Thoracic aorta (tissue), 2 donors: ENCODE measurements at regions not wholly inside any gene's neighbourhood (a gene's known extent, or its start where the extent isn't known, plus 50 kb on each side); places are given as distances from the start of the nearest gene placed in this dataset.

Experiments used
- ATAC-seq: fragments of 150-250 bp; one replicate; pipeline ENCODE4 v1.8.0; 2017; ENCODE audit warnings: low read depth; ENCODE audit not compliant: insufficient number of reproducible peaks, low FRiP score
- DNase-seq: peaks from one replicate; pipeline ENCODE4 v3.0.0-alpha.2; 2020; ENCODE audit warnings: low spot score
- H3K27ac ChIP-seq, 2 donors: fragments of 200-600 bp; sonication (generic); 1 replicate in 1 of 2; 2 replicates in 1 of 2; pipeline ENCODE4 v1.5.1; 2016; ENCODE audit warnings: mild to moderate bottlenecking in 2 of 2, moderate library complexity in 2 of 2
- H3K27me3 ChIP-seq: fragments of 200-600 bp; sonication (generic); replicated peaks from 2 replicates; pipeline ENCODE4 v1.6.0; 2016; ENCODE audit warnings: mild to moderate bottlenecking; ENCODE audit not compliant: insufficient read depth
- H3K36me3 ChIP-seq: fragments of 200-600 bp; sonication (generic); one replicate; pipeline ENCODE4 v1.5.1; 2016
- H3K4me1 ChIP-seq, 2 donors: fragments of 200-600 bp; sonication (generic); 1 replicate in 1 of 2; 2 replicates in 1 of 2; pipeline versions ENCODE4 v1.5.1 to v1.6.0; 2016; ENCODE audit warnings: low read depth in 2 of 2, mild to moderate bottlenecking in 1 of 2; ENCODE audit not compliant: control insufficient read depth in 1 of 2
- H3K4me3 ChIP-seq: fragments of 200-600 bp; sonication (generic); 2 replicates; pipeline ENCODE4 v1.5.1; 2016; ENCODE audit warnings: mild to moderate bottlenecking
- H3K9me3 ChIP-seq: fragments of 200-600 bp; sonication (generic); 2 replicates; pipeline ENCODE4 v1.5.1; 2016
- CTCF ChIP-seq: fragments of 200-600 bp; sonication (generic); IDR thresholded peaks from one replicate; pipeline ENCODE4 v1.5.1; 2019; ENCODE audit warnings: antibody characterized with exemption

GRCh38 chr21:35153671-35154070 is 104.6 kb upstream of the RUNX1 start:
- Histone ChIP-seq H3K9me3 (no peaks in the 10 kb centered on the region), H3K36me3 (no peaks in the 10 kb centered on the region), H3K4me3 (no peak overlapping the region), H3K27me3 (no peaks in the 10 kb centered on the region), H3K27ac (no peak overlapping the region), H3K4me1 (no peaks in the 10 kb centered on the region)
- no peak for TF ChIP-seq CTCF
- ATAC-seq (no peak), DNase-seq (no peak)

DNA sequence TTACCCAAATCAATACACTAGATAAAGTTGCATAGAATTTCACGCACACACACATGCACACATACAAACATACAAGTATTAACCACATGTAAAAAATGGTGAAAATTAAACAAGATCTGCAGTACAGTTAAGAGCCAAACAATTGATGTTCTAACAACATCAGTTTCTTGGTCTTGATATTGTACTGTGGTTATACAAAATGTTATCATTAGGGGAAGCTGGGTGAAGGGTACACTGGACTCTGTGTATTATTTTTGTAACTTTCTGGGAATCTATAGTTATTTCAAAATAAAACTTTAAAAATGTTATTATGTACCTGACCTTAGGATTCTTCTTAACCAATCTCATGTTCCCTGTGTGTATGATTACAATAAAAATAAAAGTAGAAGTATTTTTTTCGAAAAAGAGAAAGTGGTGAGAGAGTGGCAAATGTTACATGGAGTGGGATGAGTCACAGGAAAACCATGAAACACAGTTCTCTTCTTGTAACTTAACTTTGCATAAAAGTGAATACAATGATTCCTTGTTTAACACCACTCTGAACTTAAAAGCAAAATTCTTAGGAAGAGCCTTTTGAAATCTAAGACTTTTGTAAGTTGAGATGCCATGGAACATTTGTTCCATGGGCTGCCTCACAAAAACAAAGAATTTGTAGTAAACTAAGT is 101.6 kb upstream of the RUNX1 start:
- no peaks in the 10 kb centered on the region for H3K4me1 ChIP-seq
- no peaks in the 10 kb centered on the region for H3K36me3 ChIP-seq
- H3K4me3 ChIP-seq: no peak overlapping the region
- H3K27me3 ChIP-seq: no peaks in the 10 kb centered on the region
- no peak overlapping the region for H3K27ac ChIP-seq
- DNase-seq (no peak), ATAC-seq (no peak)
- no peak for TF ChIP-seq CTCF
- no peaks in the 10 kb centered on the region for H3K9me3 ChIP-seq

DNA sequence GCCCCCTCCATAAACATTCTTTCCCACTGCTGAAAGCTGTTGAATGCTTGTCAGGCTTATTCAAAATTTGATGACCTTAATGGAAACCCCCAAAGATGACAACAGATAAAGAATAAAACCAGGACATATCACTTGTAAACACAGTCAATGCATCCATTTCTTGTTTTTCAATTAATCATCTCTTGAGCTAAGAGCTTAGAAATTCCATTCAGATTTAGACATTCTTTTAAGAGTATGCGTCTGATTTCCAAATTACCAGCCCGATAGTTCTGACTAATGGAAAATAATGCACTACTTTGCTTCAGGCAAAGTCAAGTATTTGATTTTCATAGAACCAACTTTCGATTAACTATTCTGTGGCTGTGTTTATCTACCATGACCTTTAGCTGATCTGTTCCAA is 100.6 kb upstream of the RUNX1 start:
- Histone ChIP-seq H3K4me1 (no peaks in the 10 kb centered on the region), H3K4me3 (no peak overlapping the region), H3K9me3 (no peaks in the 10 kb centered on the region), H3K27ac (no peak overlapping the region), H3K27me3 (no peaks in the 10 kb centered on the region), H3K36me3 (no peaks in the 10 kb centered on the region)
- DNase-seq: no peak
- ATAC-seq: no peak
- no peak for TF ChIP-seq CTCF

- Histone ChIP-seq H3K4me3 (no peak overlapping the region), H3K36me3 (no peaks in the 10 kb centered on the region), H3K27ac (no peak overlapping the region), H3K9me3 (no peaks in the 10 kb centered on the region), H3K27me3 (no peaks in the 10 kb centered on the region), H3K4me1 (no peaks in the 10 kb centered on the region)
- no peak for ATAC-seq
- no peak for TF ChIP-seq CTCF
- DNase-seq: no peak
These were observed 98.3 kb upstream of the RUNX1 start for GRCh38 chr21:35147439-35147838.

DNA sequence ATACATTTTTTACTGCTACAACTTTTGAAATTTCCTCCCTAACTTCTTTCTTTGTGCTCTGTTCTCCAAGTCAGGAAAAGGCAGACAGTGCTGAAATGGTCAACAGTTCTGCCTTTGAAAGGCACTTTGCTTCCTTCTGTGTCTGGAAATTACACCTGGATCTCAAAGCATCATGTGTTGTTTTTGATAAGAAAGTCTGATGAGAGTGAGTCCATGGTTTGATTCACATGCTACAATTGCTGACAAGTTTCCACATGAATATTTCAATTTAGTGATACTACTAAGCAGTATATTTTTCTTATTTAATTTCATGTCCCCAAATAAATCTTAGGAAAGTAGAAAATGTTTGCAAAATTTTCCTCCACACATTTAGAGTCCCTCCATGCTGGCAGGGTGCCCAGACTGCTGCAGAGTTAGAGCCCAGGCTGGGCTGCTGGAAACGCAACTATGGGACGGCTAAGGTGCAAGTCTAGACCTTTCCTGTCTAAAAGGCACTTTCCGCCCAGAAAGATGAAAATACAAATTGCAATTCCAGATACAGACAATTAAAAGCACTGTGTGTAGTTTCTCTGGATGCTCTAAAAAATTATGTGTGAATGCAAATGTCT is 96.6 kb upstream of the RUNX1 start:
- H3K9me3 ChIP-seq: no peaks in the 10 kb centered on the region
- ATAC-seq (no peak), DNase-seq (no peak)
- H3K4me3 ChIP-seq: no peak overlapping the region
- no peak overlapping the region for H3K27ac ChIP-seq
- H3K36me3 ChIP-seq: no peaks in the 10 kb centered on the region
- H3K4me1 ChIP-seq: no peaks in the 10 kb centered on the region
- no peak for TF ChIP-seq CTCF
- no peaks in the 10 kb centered on the region for H3K27me3 ChIP-seq
